Suprapubic skin (tissue), 3 donors: ENCODE measurements at regions not wholly inside any gene's neighbourhood (a gene's known extent, or its start where the extent isn't known, plus 50 kb on each side); places are given as distances from the start of the nearest gene placed in this dataset.

Source experiments
- EP300 ChIP-seq: sonication (generic); formaldehyde crosslinking; IDR thresholded peaks from one replicate; pipeline ENCODE4 v1.6.1; 2017; ENCODE audit warnings: antibody characterized with exemption
- TF ChIP-seq, protein P1 (sequence below), 2 donors: fragments of 200-600 bp in 1 of 2; fragments of 450-650 bp in 1 of 2; sonication (generic) in 1 of 2; IDR thresholded peaks; one replicate each; pipeline ENCODE4 v1.5.1; 2016 to 2019; ENCODE audit warnings: antibody characterized with exemption in 2 of 2, mild to moderate bottlenecking in 1 of 2, moderate library complexity in 1 of 2

DNA sequence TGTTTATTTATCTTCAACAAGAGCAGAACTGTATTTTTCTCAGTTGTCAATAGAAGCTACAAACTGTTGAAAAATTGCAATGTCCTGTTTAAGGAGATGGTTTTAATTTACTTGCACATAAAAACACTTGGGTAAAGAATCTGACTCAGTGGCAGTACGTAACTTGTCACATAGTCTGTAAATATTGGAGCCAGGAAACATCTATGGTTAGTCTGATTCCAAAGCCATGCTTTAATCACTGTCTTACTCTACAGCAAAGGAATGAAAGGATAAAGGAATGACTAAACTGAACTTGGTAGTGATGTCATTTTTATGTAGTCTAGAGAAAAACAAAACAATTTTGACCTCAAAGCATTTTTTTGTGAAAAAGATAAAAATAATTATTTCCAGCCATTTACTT lies 537.2 kb downstream of the STIM2 start:
- TF ChIP-seq, protein P1, sequence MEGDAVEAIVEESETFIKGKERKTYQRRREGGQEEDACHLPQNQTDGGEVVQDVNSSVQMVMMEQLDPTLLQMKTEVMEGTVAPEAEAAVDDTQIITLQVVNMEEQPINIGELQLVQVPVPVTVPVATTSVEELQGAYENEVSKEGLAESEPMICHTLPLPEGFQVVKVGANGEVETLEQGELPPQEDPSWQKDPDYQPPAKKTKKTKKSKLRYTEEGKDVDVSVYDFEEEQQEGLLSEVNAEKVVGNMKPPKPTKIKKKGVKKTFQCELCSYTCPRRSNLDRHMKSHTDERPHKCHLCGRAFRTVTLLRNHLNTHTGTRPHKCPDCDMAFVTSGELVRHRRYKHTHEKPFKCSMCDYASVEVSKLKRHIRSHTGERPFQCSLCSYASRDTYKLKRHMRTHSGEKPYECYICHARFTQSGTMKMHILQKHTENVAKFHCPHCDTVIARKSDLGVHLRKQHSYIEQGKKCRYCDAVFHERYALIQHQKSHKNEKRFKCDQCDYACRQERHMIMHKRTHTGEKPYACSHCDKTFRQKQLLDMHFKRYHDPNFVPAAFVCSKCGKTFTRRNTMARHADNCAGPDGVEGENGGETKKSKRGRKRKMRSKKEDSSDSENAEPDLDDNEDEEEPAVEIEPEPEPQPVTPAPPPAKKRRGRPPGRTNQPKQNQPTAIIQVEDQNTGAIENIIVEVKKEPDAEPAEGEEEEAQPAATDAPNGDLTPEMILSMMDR (IDR thresholded peaks at IDR 0.05): no peak
- TF ChIP-seq EP300: no peak
